ENCODE measurements at regions not wholly inside any gene's neighbourhood (a gene's known extent, or its start where the extent isn't known, plus 50 kb on each side); places are given as distances from the start of the nearest gene placed in this dataset.

GRCh38 chr13:32878163-32878562 is 138.1 kb upstream of the KL start:
- Histone ChIP-seq H3K9ac (no peak overlapping the region), H3K27ac (no peak overlapping the region), H3K36me3 (ENCODE audit: control insufficient read depth, insufficient read depth, low read length) (no peaks in the 10 kb centered on the region), H3K9me3 (ENCODE audit: control insufficient read depth, low read length) (no peaks in the 10 kb centered on the region), H3K79me2 (no peaks in the 10 kb centered on the region), H3K27me3 (ENCODE audit: control insufficient read depth, insufficient read depth, low read length) (no peaks in the 10 kb centered on the region), H3K4me1 (no peaks in the 10 kb centered on the region), H3K4me2 (ENCODE audit: low read length) (no peak overlapping the region), H3K4me3 (ENCODE audit: low read depth, low read length) (no peak overlapping the region), H2AFZ (no peak overlapping the region)
- no peak for TF ChIP-seq CTCF (IDR thresholded peaks at IDR 0.05)

DNA sequence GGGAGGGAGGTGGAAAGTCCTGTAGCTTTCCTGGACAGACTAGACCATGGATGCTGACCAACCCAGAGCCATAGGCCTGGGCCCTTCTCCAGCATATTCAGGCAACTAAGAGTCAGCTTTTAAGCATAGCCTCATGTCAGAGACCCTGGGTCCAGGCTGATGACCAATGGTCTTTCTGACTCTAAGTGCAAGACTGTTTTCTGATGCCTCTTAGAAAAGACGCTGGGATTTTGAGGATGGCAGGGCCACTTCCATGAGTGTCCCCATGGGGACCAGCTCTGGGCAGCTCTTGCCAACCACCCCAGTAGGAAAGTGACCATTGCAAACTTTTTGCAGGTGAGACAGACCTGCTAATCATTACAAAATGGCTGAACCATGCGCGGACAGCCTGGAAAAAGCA is 135.6 kb upstream of the KL start:
- Histone ChIP-seq H3K9me3 (ENCODE audit: control insufficient read depth, low read length) (no peaks in the 10 kb centered on the region), H3K36me3 (ENCODE audit: control insufficient read depth, insufficient read depth, low read length) (no peaks in the 10 kb centered on the region), H3K79me2 (no peaks in the 10 kb centered on the region), H3K9ac (no peak overlapping the region), H3K4me1 (no peaks in the 10 kb centered on the region), H3K27me3 (ENCODE audit: control insufficient read depth, insufficient read depth, low read length) (no peaks in the 10 kb centered on the region), H3K4me3 (ENCODE audit: low read depth, low read length) (no peak overlapping the region), H2AFZ (no peak overlapping the region), H3K27ac (no peak overlapping the region), H3K4me2 (ENCODE audit: low read length) (no peak overlapping the region)
- no peak for TF ChIP-seq CTCF (IDR thresholded peaks at IDR 0.05)

- Histone ChIP-seq H3K36me3 (ENCODE audit: control insufficient read depth, insufficient read depth, low read length) (no peaks in the 10 kb centered on the region), H3K79me2 (no peaks in the 10 kb centered on the region), H3K27ac (no peak overlapping the region), H3K27me3 (ENCODE audit: control insufficient read depth, insufficient read depth, low read length) (no peaks in the 10 kb centered on the region), H3K9ac (no peak overlapping the region), H2AFZ (no peak overlapping the region), H3K4me2 (ENCODE audit: low read length) (no peak overlapping the region), H3K9me3 (ENCODE audit: control insufficient read depth, low read length) (no peaks in the 10 kb centered on the region), H3K4me3 (ENCODE audit: low read depth, low read length) (no peak overlapping the region), H3K4me1 (no peaks in the 10 kb centered on the region)
- no peak for TF ChIP-seq CTCF (IDR thresholded peaks at IDR 0.05)
These were observed 135.0 kb upstream of the KL start for GRCh38 chr13:32881074-32881776.

- no peaks in the 10 kb centered on the region for H3K9me3 ChIP-seq (ENCODE audit: control insufficient read depth, low read length)
- H3K9ac ChIP-seq, result no peak overlapping the region
- H3K4me1 ChIP-seq, result no peaks in the 10 kb centered on the region
- H3K27me3 ChIP-seq (ENCODE audit: control insufficient read depth, insufficient read depth, low read length), result no peaks in the 10 kb centered on the region
- no peak for TF ChIP-seq CTCF (IDR thresholded peaks at IDR 0.05)
- H3K27ac ChIP-seq, result no peak overlapping the region
- H2AFZ ChIP-seq, result no peak overlapping the region
- H3K79me2 ChIP-seq, result no peaks in the 10 kb centered on the region
- no peak overlapping the region for H3K4me2 ChIP-seq (ENCODE audit: low read length)
- no peak overlapping the region for H3K4me3 ChIP-seq (ENCODE audit: low read depth, low read length)
- no peaks in the 10 kb centered on the region for H3K36me3 ChIP-seq (ENCODE audit: control insufficient read depth, insufficient read depth, low read length)
These were observed 134.5 kb upstream of the KL start for GRCh38 chr13:32881777-32882145.

DNA sequence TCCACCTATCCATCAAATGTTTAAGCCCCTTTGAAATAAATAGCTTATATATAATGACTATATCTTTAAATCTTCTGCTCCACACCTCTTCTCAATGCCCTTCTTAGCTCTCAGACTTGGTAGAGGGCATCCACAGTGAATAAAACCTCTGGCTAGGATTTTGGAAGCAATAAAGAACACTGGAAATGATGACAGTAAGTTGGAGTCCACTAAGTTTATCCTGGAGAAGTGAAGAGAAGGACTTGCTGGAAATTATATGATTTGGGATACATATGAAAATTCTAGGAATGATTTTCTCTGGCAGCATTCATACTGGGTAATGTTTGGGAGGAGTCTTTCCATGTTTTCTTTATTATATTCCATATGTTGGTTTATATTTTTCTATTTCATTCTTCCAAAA is 133.5 kb upstream of the KL start:
- no peak overlapping the region for H3K4me3 ChIP-seq (ENCODE audit: low read depth, low read length)
- no peak overlapping the region for H3K9ac ChIP-seq
- no peaks in the 10 kb centered on the region for H3K9me3 ChIP-seq (ENCODE audit: control insufficient read depth, low read length)
- TF ChIP-seq CTCF (IDR thresholded peaks at IDR 0.05), result no peak
- H2AFZ ChIP-seq, result no peak overlapping the region
- H3K4me2 ChIP-seq (ENCODE audit: low read length), result no peak overlapping the region
- H3K36me3 ChIP-seq (ENCODE audit: control insufficient read depth, insufficient read depth, low read length), result no peaks in the 10 kb centered on the region
- no peaks in the 10 kb centered on the region for H3K79me2 ChIP-seq
- no peak overlapping the region for H3K27ac ChIP-seq
- H3K27me3 ChIP-seq (ENCODE audit: control insufficient read depth, insufficient read depth, low read length), result no peaks in the 10 kb centered on the region
- no peaks in the 10 kb centered on the region for H3K4me1 ChIP-seq
